ENCODE measurements at regions not wholly inside any gene's neighbourhood (a gene's known extent, or its start where the extent isn't known, plus 50 kb on each side); places are given as distances from the start of the nearest gene placed in this dataset.

- DNase-seq: no peak
Measured at GRCh38 chr3:130843441-130843840, 50.4 kb upstream of the ATP2C1 start.

Data from NCI-H1436 treated with DMSO at 0.1 percent for 48 hours (cell line).